Neural progenitor cell (in vitro differentiated cells): ENCODE measurements at regions not wholly inside any gene's neighbourhood (a gene's known extent, or its start where the extent isn't known, plus 50 kb on each side); places are given as distances from the start of the nearest gene placed in this dataset.
"Not testable (repeated sequence)": the region's sequence is repeated elsewhere in the genome, so short reads cannot be mapped to it uniquely, and the experiment has no call there.

Experiments used
- DNase-seq: peaks from one replicate; pipeline ENCODE4 v3.0.0-alpha.2; 2016; ENCODE audit warnings: low spot score
- H2AFZ ChIP-seq: fragments of 200-600 bp; sonication (generic); replicated peaks from 2 replicates; pipeline ENCODE4 v1.6.1; 2016; ENCODE audit warnings: antibody characterized with exemption
- H3F3A ChIP-seq: fragments of 200-600 bp; sonication (generic); 2 replicates; pipeline ENCODE4 v1.6.1; 2016; ENCODE audit warnings: antibody characterized with exemption, low read depth
- H3K27ac ChIP-seq: fragments of 200-600 bp; sonication (generic); 2 replicates; pipeline ENCODE4 v1.5.1; 2016; ENCODE audit warnings: mild to moderate bottlenecking
- H3K27me3 ChIP-seq: fragments of 200-600 bp; sonication (generic); 2 replicates; pipeline ENCODE4 v1.6.1; 2016; ENCODE audit warnings: mild to moderate bottlenecking, moderate library complexity
- H3K36me3 ChIP-seq: fragments of 200-600 bp; sonication (generic); 2 replicates; pipeline ENCODE4 v1.5.1; 2016
- H3K4me1 ChIP-seq: fragments of 200-600 bp; sonication (generic); 2 replicates; pipeline ENCODE4 v1.6.1; 2016; ENCODE audit warnings: mixed run types
- H3K4me2 ChIP-seq: fragments of 200-600 bp; sonication (generic); 2 replicates; pipeline ENCODE4 v1.6.1; 2016
- H3K4me3 ChIP-seq: fragments of 200-600 bp; sonication (generic); 2 replicates; pipeline ENCODE4 v1.5.1; 2016
- H3K79me2 ChIP-seq: fragments of 200-600 bp; sonication (generic); 2 replicates; pipeline ENCODE4 v1.6.1; 2016; ENCODE audit warnings: low read depth
- H3K9ac ChIP-seq: fragments of 200-600 bp; sonication (generic); 2 replicates; pipeline ENCODE4 v1.6.1; 2016
- H3K9me3 ChIP-seq: fragments of 200-600 bp; sonication (generic); 2 replicates; pipeline ENCODE4 v1.5.1; 2016; ENCODE audit warnings: low read depth
- H4K20me1 ChIP-seq: fragments of 200-600 bp; sonication (generic); 2 replicates; pipeline ENCODE4 v1.6.1; 2016; ENCODE audit warnings: low read depth
- H3K27ac Mint-ChIP-seq: 3 replicates; pipeline ENCODE4 v1.8.0; 2021; ENCODE audit warnings: mixed read lengths
- H3K27me3 Mint-ChIP-seq: 2 replicates; pipeline ENCODE4 v1.8.0; 2022; ENCODE audit warnings: low read depth, mild to moderate bottlenecking, inconsistent platforms, moderate library complexity, mixed read lengths; ENCODE audit not compliant: insufficient read depth
- H3K36me3 Mint-ChIP-seq: 3 replicates; pipeline ENCODE4 v1.8.0; 2021; ENCODE audit warnings: mixed read lengths
- H3K4me1 Mint-ChIP-seq: 3 replicates; pipeline ENCODE4 v1.8.0; 2021; ENCODE audit warnings: mixed read lengths
- H3K4me3 Mint-ChIP-seq: 3 replicates; pipeline ENCODE4 v1.8.0; 2021; ENCODE audit warnings: mild to moderate bottlenecking, moderate library complexity, mixed read lengths
- H3K9me3 Mint-ChIP-seq: 3 replicates; pipeline ENCODE4 v1.8.0; 2020; ENCODE audit warnings: mixed read lengths
- EZH2 ChIP-seq: fragments of 200-600 bp; sonication (generic); IDR thresholded peaks from 2 replicates; pipeline ENCODE4 v1.6.1; 2017; ENCODE audit warnings: antibody characterized with exemption, mild to moderate bottlenecking, moderate library complexity
- EZH2phosphoT487 ChIP-seq: fragments of 200-600 bp; sonication (generic); IDR thresholded peaks from 2 replicates; pipeline ENCODE4 v1.6.1; 2017; ENCODE audit warnings: antibody characterized with exemption
- TF ChIP-seq, protein P1 (sequence below): fragments of 200-600 bp; sonication (generic); IDR thresholded peaks from 2 replicates; pipeline ENCODE4 v1.5.1; 2017; ENCODE audit warnings: antibody characterized with exemption, mild to moderate bottlenecking

DNA sequence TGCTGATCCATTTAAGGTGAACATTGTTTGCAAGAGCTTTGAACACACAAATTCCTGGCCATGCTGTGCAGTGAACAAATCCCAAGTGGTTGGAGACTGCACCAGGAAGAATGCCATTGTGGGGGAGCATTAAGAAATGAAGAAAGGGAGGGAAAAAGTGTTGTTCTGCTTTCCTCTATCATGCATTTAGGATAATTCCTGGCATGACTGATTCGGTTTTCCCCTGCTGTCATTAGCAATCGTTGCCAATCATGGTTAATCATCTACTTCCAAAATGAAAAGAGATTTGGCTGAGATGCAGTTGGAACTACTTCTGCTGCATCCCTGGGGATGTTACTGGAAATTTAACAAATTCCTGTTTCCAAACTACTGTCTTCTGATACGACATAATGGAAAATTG lies 73.7 kb upstream of the ZPLD1 start:
- Histone ChIP-seq H3K27ac (peak overlapping the region; percentile 92), H3K4me1 (peaks cover 58% of the 10 kb centered on the region), H3K4me3 (no peak overlapping the region), H3F3A (peaks cover 58% of the 10 kb centered on the region), H3K9ac (no peak overlapping the region), H2AFZ (no peak overlapping the region), H3K4me2 (peak overlapping the region; percentile 65), H3K9me3 (peaks cover 12% of the 10 kb centered on the region), H4K20me1 (no peaks in the 10 kb centered on the region), H3K79me2 (no peaks in the 10 kb centered on the region), H3K27me3 (no peaks in the 10 kb centered on the region), H3K36me3 (no peaks in the 10 kb centered on the region)
- TF ChIP-seq EZH2 (no peak), EZH2phosphoT487 (no peak)
- TF ChIP-seq, protein P1, sequence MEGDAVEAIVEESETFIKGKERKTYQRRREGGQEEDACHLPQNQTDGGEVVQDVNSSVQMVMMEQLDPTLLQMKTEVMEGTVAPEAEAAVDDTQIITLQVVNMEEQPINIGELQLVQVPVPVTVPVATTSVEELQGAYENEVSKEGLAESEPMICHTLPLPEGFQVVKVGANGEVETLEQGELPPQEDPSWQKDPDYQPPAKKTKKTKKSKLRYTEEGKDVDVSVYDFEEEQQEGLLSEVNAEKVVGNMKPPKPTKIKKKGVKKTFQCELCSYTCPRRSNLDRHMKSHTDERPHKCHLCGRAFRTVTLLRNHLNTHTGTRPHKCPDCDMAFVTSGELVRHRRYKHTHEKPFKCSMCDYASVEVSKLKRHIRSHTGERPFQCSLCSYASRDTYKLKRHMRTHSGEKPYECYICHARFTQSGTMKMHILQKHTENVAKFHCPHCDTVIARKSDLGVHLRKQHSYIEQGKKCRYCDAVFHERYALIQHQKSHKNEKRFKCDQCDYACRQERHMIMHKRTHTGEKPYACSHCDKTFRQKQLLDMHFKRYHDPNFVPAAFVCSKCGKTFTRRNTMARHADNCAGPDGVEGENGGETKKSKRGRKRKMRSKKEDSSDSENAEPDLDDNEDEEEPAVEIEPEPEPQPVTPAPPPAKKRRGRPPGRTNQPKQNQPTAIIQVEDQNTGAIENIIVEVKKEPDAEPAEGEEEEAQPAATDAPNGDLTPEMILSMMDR: no peak
- H3K27me3 Mint-ChIP-seq: peaks cover 5% of the 10 kb centered on the region
- H3K4me3 Mint-ChIP-seq: no peak overlapping the region
- H3K36me3 Mint-ChIP-seq: peaks cover 4% of the 10 kb centered on the region
- H3K4me1 Mint-ChIP-seq: peaks cover 37% of the 10 kb centered on the region
- peaks cover 22% of the 10 kb centered on the region for H3K9me3 Mint-ChIP-seq
- DNase-seq: peak; percentile 70
- H3K27ac Mint-ChIP-seq: no peak overlapping the region

- H3K27ac Mint-ChIP-seq, H3K79me2 ChIP-seq, H3K27ac ChIP-seq, H3K4me2 ChIP-seq, H3K4me3 Mint-ChIP-seq, DNase-seq, H3K9ac ChIP-seq, H4K20me1 ChIP-seq, H3K27me3 ChIP-seq, H2AFZ ChIP-seq, H3F3A ChIP-seq, H3K36me3 Mint-ChIP-seq, H3K36me3 ChIP-seq, H3K4me3 ChIP-seq, H3K27me3 Mint-ChIP-seq, H3K4me1 Mint-ChIP-seq: not testable (repeated sequence)
- H3K9me3 ChIP-seq: peaks cover 12% of the 10 kb centered on the region
- peaks cover 11% of the 10 kb centered on the region for H3K4me1 ChIP-seq
- peaks cover 34% of the 10 kb centered on the region for H3K9me3 Mint-ChIP-seq
These were observed 68.7 kb upstream of the ZPLD1 start for GRCh38 chr3:102366116-102366515.

- Mint-ChIP-seq H3K4me1 (no peaks in the 10 kb centered on the region), H3K27me3 (peaks cover 2% of the 10 kb centered on the region), H3K4me3 (no peak overlapping the region), H3K36me3 (no peaks in the 10 kb centered on the region), H3K9me3 (no peaks in the 10 kb centered on the region), H3K27ac (no peak overlapping the region)
- peaks cover 9% of the 10 kb centered on the region for H3F3A ChIP-seq
- peak; percentile 8 for DNase-seq
- H3K4me1 ChIP-seq: no peaks in the 10 kb centered on the region
- H3K79me2 ChIP-seq: no peaks in the 10 kb centered on the region
- H4K20me1 ChIP-seq: no peaks in the 10 kb centered on the region
- no peaks in the 10 kb centered on the region for H3K36me3 ChIP-seq
- H3K27ac ChIP-seq: no peak overlapping the region
- H2AFZ ChIP-seq: peak overlapping the region; percentile 33
- H3K9ac ChIP-seq: no peak overlapping the region
- no peaks in the 10 kb centered on the region for H3K27me3 ChIP-seq
- no peaks in the 10 kb centered on the region for H3K9me3 ChIP-seq
- H3K4me2 ChIP-seq: no peak overlapping the region
- no peak overlapping the region for H3K4me3 ChIP-seq
- TF ChIP-seq, protein P1: no peak
- TF ChIP-seq EZH2: no peak
- TF ChIP-seq EZH2phosphoT487: no peak
These were observed 59.8 kb upstream of the ZPLD1 start for GRCh38 chr3:102374863-102375634.

DNA sequence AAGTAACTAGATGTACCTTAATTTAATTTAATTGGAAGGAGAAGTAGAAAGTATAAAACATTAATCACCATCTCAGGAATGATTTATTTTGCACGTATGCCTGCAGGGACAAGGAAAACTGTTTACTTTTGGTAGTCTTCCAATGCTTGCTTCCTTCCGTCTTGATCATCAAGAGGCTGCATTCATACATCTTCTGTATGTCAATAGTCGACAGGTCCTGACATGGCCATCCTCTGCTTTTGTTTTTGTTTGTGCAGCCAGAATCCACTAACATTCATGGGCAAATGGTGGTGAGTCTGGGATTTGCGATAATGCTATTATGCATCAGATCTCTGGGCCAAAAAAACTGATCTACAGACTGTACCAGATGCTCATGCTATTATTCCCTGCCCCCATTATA lies 56.6 kb upstream of the ZPLD1 start:
- H3K27ac Mint-ChIP-seq: no peak overlapping the region
- Histone ChIP-seq H3K27me3 (no peaks in the 10 kb centered on the region), H4K20me1 (no peaks in the 10 kb centered on the region), H3K9ac (no peak overlapping the region), H3K4me2 (no peak overlapping the region), H3K9me3 (no peaks in the 10 kb centered on the region), H3K79me2 (no peaks in the 10 kb centered on the region), H3K4me3 (no peak overlapping the region), H3K36me3 (no peaks in the 10 kb centered on the region), H3F3A (peaks cover 9% of the 10 kb centered on the region), H3K4me1 (no peaks in the 10 kb centered on the region), H2AFZ (no peak overlapping the region), H3K27ac (no peak overlapping the region)
- TF ChIP-seq, protein P1: no peak
- no peak for TF ChIP-seq EZH2phosphoT487
- no peak for TF ChIP-seq EZH2
- H3K36me3 Mint-ChIP-seq: no peaks in the 10 kb centered on the region
- DNase-seq: no peak
- no peaks in the 10 kb centered on the region for H3K9me3 Mint-ChIP-seq
- H3K27me3 Mint-ChIP-seq: peaks cover 2% of the 10 kb centered on the region
- H3K4me3 Mint-ChIP-seq: no peak overlapping the region
- no peaks in the 10 kb centered on the region for H3K4me1 Mint-ChIP-seq

DNA sequence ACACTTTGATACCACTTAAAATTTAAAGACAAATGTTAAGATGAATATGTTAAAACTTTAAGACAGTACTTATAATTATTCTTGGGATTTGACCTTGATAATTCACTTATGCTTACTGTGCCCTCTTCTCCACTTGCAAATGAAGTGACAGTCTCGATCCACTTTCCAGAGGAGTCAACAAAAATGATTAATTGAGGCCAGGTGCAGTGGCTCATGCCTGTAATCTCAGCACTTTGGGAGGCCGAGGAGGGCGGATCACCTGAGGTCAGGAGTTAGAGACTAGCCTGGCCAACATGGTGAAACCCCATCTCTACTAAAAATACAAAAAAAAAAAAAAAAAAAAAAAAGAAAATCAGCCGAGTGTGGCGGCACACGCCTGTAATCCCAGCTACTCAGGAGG lies 52.6 kb upstream of the ZPLD1 start:
- not testable (repeated sequence) for H3K27me3 ChIP-seq, H4K20me1 ChIP-seq, H3K9ac ChIP-seq, H3K36me3 Mint-ChIP-seq, H3K4me3 Mint-ChIP-seq, H3F3A ChIP-seq, H3K4me1 Mint-ChIP-seq, H3K9me3 Mint-ChIP-seq, H3K27me3 Mint-ChIP-seq, H3K9me3 ChIP-seq, H3K79me2 ChIP-seq, H3K36me3 ChIP-seq, DNase-seq, H3K4me1 ChIP-seq, H3K27ac Mint-ChIP-seq, H3K4me2 ChIP-seq, H2AFZ ChIP-seq, H3K4me3 ChIP-seq, H3K27ac ChIP-seq
